IMR-90 (cell line): ENCODE measurements at regions not wholly inside any gene's neighbourhood (a gene's known extent, or its start where the extent isn't known, plus 50 kb on each side); places are given as distances from the start of the nearest gene placed in this dataset.

Source experiments
- ATAC-seq: fragments of 200-7000 bp; cut with Tn5 transposase; 2 replicates; pipeline ENCODE4 v1.9.1; 2020; ENCODE audit warnings: low read depth, mild to moderate bottlenecking, moderate library complexity
- BruUV-seq: library from RNA; stranded (reverse); fragments of 400-500 nt; replicated peaks from 2 replicates; lab custom pipeline; 2021; lab: Mats Ljungman, UMichigan
- CTCF ChIA-PET: fragments of 300-600 bp; formaldehyde crosslinking; extraction: SDS; loops from one replicate; lab custom pipeline; 2021; ENCODE audit warnings: antibody characterized with exemption; lab: Yijun Ruan, JAX
- POLR2A ChIA-PET: fragments of 300-600 bp; sonication (Branson Sonifier 250); formaldehyde crosslinking; loops from one replicate; lab custom pipeline; 2022; ENCODE audit warnings: antibody characterized with exemption; ENCODE audit not compliant: unreplicated experiment; lab: Charles Lee
- DNase-seq: peaks from one replicate; pipeline ENCODE4 v3.0.0; 2013
- H2AFZ ChIP-seq: replicated peaks from 2 replicates; pipeline ENCODE3; 2013; ENCODE audit warnings: low read length, mild to moderate bottlenecking; ENCODE audit not compliant: poor library complexity
- H2AK5ac ChIP-seq: 2 replicates; pipeline ENCODE4 v1.6.1; 2013; ENCODE audit warnings: low read depth, low read length, inconsistent platforms
- H2AK9ac ChIP-seq: replicated peaks from 2 replicates; pipeline ENCODE3; 2013; ENCODE audit warnings: mild to moderate bottlenecking, low read depth, low read length, moderate library complexity; ENCODE audit not compliant: poor library complexity
- H2BK120ac ChIP-seq: 2 replicates; pipeline ENCODE4 v1.6.1; 2013; ENCODE audit warnings: low read depth, low read length, inconsistent platforms
- H2BK15ac ChIP-seq: 3 replicates; pipeline ENCODE4 v1.6.1; 2013; ENCODE audit warnings: low read depth, low read length, inconsistent platforms
- H2BK20ac ChIP-seq: 2 replicates; pipeline ENCODE4 v1.6.1; 2013; ENCODE audit warnings: low read depth, mild to moderate bottlenecking, inconsistent platforms, low read length, moderate library complexity
- H2BK5ac ChIP-seq: 2 replicates; pipeline ENCODE4 v1.6.1; 2013; ENCODE audit warnings: mild to moderate bottlenecking, low read depth, low read length, inconsistent platforms; ENCODE audit not compliant: poor library complexity, severe bottlenecking
- H3K14ac ChIP-seq: replicated peaks from 2 replicates; pipeline ENCODE4 v1.6.1; 2013; ENCODE audit warnings: low read depth, low read length, inconsistent platforms
- H3K18ac ChIP-seq: 2 replicates; pipeline ENCODE4 v1.6.1; 2013; ENCODE audit warnings: low read depth, low read length, control low read depth
- H3K23ac ChIP-seq: 2 replicates; pipeline ENCODE4 v1.6.1; 2013; ENCODE audit warnings: low read depth, low read length, inconsistent platforms
- H3K27ac ChIP-seq: 2 replicates; pipeline ENCODE4 v1.5.1; 2013; ENCODE audit warnings: mild to moderate bottlenecking, control low read depth, low read length; ENCODE audit not compliant: insufficient read depth
- H3K27me3 ChIP-seq: 2 replicates; pipeline ENCODE4 v1.6.1; 2013; ENCODE audit warnings: low read length; ENCODE audit not compliant: control insufficient read depth, insufficient read depth
- H3K36me3 ChIP-seq: 2 replicates; pipeline ENCODE4 v1.6.1; 2013; ENCODE audit warnings: low read length, mixed read lengths; ENCODE audit not compliant: control insufficient read depth, insufficient read depth
- H3K4ac ChIP-seq: 2 replicates; pipeline ENCODE4 v1.6.1; 2013; ENCODE audit warnings: low read depth, low read length, inconsistent platforms
- H3K4me1 ChIP-seq: 2 replicates; pipeline ENCODE4 v1.6.1; 2013; ENCODE audit warnings: low read length, mixed read lengths; ENCODE audit not compliant: control insufficient read depth, insufficient read depth
- H3K4me2 ChIP-seq: 2 replicates; pipeline ENCODE4 v1.6.1; 2013; ENCODE audit warnings: low read depth, mild to moderate bottlenecking, control low read depth, low read length, moderate library complexity
- H3K4me3 ChIP-seq: 2 replicates; pipeline ENCODE4 v1.5.1; 2013; ENCODE audit warnings: low read depth, mild to moderate bottlenecking, control low read depth, low read length, moderate library complexity; ENCODE audit not compliant: insufficient read depth
- H3K56ac ChIP-seq: 2 replicates; pipeline ENCODE4 v1.6.1; 2013; ENCODE audit warnings: low read length, inconsistent platforms; ENCODE audit not compliant: insufficient read depth; ENCODE audit errors: extremely low read depth
- H3K79me1 ChIP-seq, 2 experiments: 2 replicates each; pipeline ENCODE4 v1.6.1; 2013; ENCODE audit warnings: low read length in 2 of 2, inconsistent platforms in 1 of 2, low read depth in 1 of 2
- H3K9ac ChIP-seq: 2 replicates; pipeline ENCODE4 v1.6.1; 2013; ENCODE audit warnings: low read depth, low read length, control low read depth
- H3K9me1 ChIP-seq: 2 replicates; pipeline ENCODE4 v1.6.1; 2013; ENCODE audit warnings: low read length, inconsistent platforms; ENCODE audit not compliant: insufficient read depth
- H3K9me3 ChIP-seq: 2 replicates; pipeline ENCODE4 v1.6.1; 2013; ENCODE audit warnings: low read length; ENCODE audit not compliant: control insufficient read depth, insufficient read depth
- H4K20me1 ChIP-seq: 2 replicates; pipeline ENCODE4 v1.6.1; 2013; ENCODE audit warnings: low read length, inconsistent platforms; ENCODE audit not compliant: insufficient read depth
- H4K5ac ChIP-seq: 2 replicates; pipeline ENCODE4 v1.6.1; 2013; ENCODE audit warnings: mild to moderate bottlenecking, low read depth, low read length, control low read depth
- H4K8ac ChIP-seq, 2 experiments: 2 replicates each; pipeline ENCODE4 v1.6.1; 2013; ENCODE audit warnings: low read depth in 2 of 2, low read length in 2 of 2, control low read depth in 1 of 2, inconsistent platforms in 1 of 2
- H4K91ac ChIP-seq: 2 replicates; pipeline ENCODE4 v1.6.1; 2013; ENCODE audit warnings: low read depth, low read length, inconsistent platforms; ENCODE audit not compliant: insufficient read depth
- BHLHE40 ChIP-seq: fragments of 150-350 bp; IDR thresholded peaks from 2 replicates; pipeline ENCODE4 v1.6.1; 2016; ENCODE audit warnings: mild to moderate bottlenecking, low read depth, low read length
- CEBPB ChIP-seq: IDR thresholded peaks from 2 replicates; pipeline ENCODE4 v1.6.1; 2012; ENCODE audit warnings: low read depth, low read length, improper control_type of control experiment
- CHD1 ChIP-seq: IDR thresholded peaks from 2 replicates; pipeline ENCODE4 v1.6.1; 2012; ENCODE audit warnings: low read depth, low read length, improper control_type of control experiment
- FOS ChIP-seq: fragments of 150-350 bp; IDR thresholded peaks from 2 replicates; pipeline ENCODE4 v1.6.1; 2016; ENCODE audit warnings: low read depth, low read length
- MAFK ChIP-seq: IDR thresholded peaks from 2 replicates; pipeline ENCODE4 v1.6.1; 2012; ENCODE audit warnings: low read depth, low read length, improper control_type of control experiment
- MAZ ChIP-seq: IDR thresholded peaks from 2 replicates; pipeline ENCODE4 v1.6.1; 2012; ENCODE audit warnings: low read depth, mild to moderate bottlenecking, low read length, improper control_type of control experiment, moderate library complexity, borderline replicate concordance
- MXI1 ChIP-seq: IDR thresholded peaks from 2 replicates; pipeline ENCODE4 v1.6.1; 2012; ENCODE audit warnings: low read depth, mild to moderate bottlenecking, low read length, moderate library complexity, borderline replicate concordance
- NFE2L2 ChIP-seq: fragments of 150-350 bp; IDR thresholded peaks from 2 replicates; pipeline ENCODE4 v1.6.1; 2016; ENCODE audit warnings: low read depth, mild to moderate bottlenecking, low read length
- POLR2A ChIP-seq: IDR thresholded peaks from 2 replicates; pipeline ENCODE4 v1.6.1; 2012; ENCODE audit warnings: mild to moderate bottlenecking, low read depth, low read length
- RAD21 ChIP-seq: IDR thresholded peaks from 2 replicates; pipeline ENCODE4 v1.6.1; 2012; ENCODE audit warnings: low read length, improper control_type of control experiment
- RCOR1 ChIP-seq: IDR thresholded peaks from 2 replicates; pipeline ENCODE4 v1.6.1; 2012; ENCODE audit warnings: mild to moderate bottlenecking, low read length, improper control_type of control experiment; ENCODE audit not compliant: insufficient replicate concordance
- RFX5 ChIP-seq: IDR thresholded peaks from 2 replicates; pipeline ENCODE4 v1.8.0; 2012; ENCODE audit warnings: low read depth, mild to moderate bottlenecking, low read length, moderate library complexity
- SMC3 ChIP-seq: fragments of 150-350 bp; IDR thresholded peaks from 2 replicates; pipeline ENCODE4 v1.6.1; 2016; ENCODE audit warnings: low read depth, mild to moderate bottlenecking, antibody characterized with exemption, low read length, moderate library complexity
- WGBS, 2 experiments: methylation state at CpG; one replicate each; pipeline versions ENCODE4 v1.1.5 to v1.1.7; 2013; ENCODE audit warnings: missing lambda C conversion rate in 2 of 2; ENCODE audit not compliant: insufficient read length in 1 of 2; ENCODE audit errors: extremely low coverage in 2 of 2; 5-methylcytosine and 5-hydroxymethylcytosine counted together
- dilution Hi-C: fragments of 300-500 bp; cut with HindIII; formaldehyde crosslinking; loops from one replicate; pipeline ENCODE4 v1.14.3; 2018; ENCODE audit warnings: low sequenced_read_pairs; ENCODE audit not compliant: unreplicated experiment
- in situ Hi-C: fragments of 300-500 bp; cut with MboI; formaldehyde crosslinking; loops from 3 replicates; pipeline ENCODE4 v1.14.3; 2019; ENCODE audit warnings: low sequenced_read_pairs, inconsistent platforms, mixed read lengths
- intact Hi-C: fragments of 100-400 bp; cut with micrococcal nuclease; formaldehyde crosslinking; loops from 2 replicates; pipeline ENCODE4 v1.10.0; 2022
- TF ChIP-seq, protein P1 (sequence below): fragments of 150-350 bp; IDR thresholded peaks from 2 replicates; pipeline ENCODE4 v1.6.1; 2017; ENCODE audit warnings: mild to moderate bottlenecking, antibody characterized with exemption, low read length, low read depth
- TF ChIP-seq, protein P2 (sequence below): conservative IDR thresholded peaks from 2 replicates; pipeline ENCODE4 v1.5.1; 2012; ENCODE audit warnings: mild to moderate bottlenecking, low read depth, low read length, improper control_type of control experiment
- TF ChIP-seq, protein P3 (sequence below): fragments of 150-350 bp; IDR thresholded peaks from 2 replicates; pipeline ENCODE4 v1.6.1; 2016; ENCODE audit warnings: low read depth, mild to moderate bottlenecking, low read length, moderate library complexity, borderline replicate concordance

DNA sequence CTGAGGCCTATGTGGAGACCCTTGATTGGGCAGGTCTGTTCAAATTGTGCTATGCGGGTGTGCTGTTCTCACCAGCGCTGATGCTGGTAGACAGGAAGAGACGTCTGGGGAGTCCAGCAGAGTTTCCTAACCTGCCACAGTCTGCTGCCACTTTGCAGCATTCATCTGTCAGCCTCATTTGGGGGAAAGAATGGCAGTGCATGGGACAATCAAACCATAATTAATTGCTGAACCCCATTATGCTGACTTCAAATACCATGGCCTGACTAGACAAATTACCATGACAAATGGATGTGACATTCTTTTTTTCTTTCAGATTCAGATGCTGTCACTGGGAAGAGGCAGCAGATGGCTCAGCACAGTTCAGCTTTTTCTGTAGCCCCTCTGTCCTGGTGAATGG lies 171.4 kb upstream of the SYNDIG1 start:
- Histone ChIP-seq H3K14ac (no peak overlapping the region), H3K4me2 (no peak overlapping the region), H2BK20ac (no peak overlapping the region), H3K56ac (no peak overlapping the region), H2BK15ac (no peak overlapping the region), H3K9me1 (no peaks in the 10 kb centered on the region), H2BK5ac (no peak overlapping the region), H3K27ac (no peak overlapping the region), H3K27me3 (no peaks in the 10 kb centered on the region), H3K9ac (no peak overlapping the region), H3K4ac (no peak overlapping the region), H3K36me3 (no peaks in the 10 kb centered on the region), H3K9me3 (no peaks in the 10 kb centered on the region), H2BK120ac (no peak overlapping the region), H3K4me1 (no peaks in the 10 kb centered on the region), H2AK5ac (no peak overlapping the region), H3K79me1 (no peaks in the 10 kb centered on the region), H4K8ac (no peak overlapping the region), H2AFZ (no peak overlapping the region), H4K5ac (no peak overlapping the region), H2AK9ac (no peak overlapping the region), H4K20me1 (no peaks in the 10 kb centered on the region), H3K18ac (no peak overlapping the region), H4K91ac (no peak overlapping the region), H3K4me3 (no peak overlapping the region), H3K23ac (no peak overlapping the region)
- ChIA-PET CTCF (no interaction called here), POLR2A (no interaction called here)
- in situ Hi-C loops, result no loop called here
- BruUV-seq, result no TSS peak
- ATAC-seq (no peak), DNase-seq (no peak)
- TF ChIP-seq MXI1, result no peak
- TF ChIP-seq, protein P1, sequence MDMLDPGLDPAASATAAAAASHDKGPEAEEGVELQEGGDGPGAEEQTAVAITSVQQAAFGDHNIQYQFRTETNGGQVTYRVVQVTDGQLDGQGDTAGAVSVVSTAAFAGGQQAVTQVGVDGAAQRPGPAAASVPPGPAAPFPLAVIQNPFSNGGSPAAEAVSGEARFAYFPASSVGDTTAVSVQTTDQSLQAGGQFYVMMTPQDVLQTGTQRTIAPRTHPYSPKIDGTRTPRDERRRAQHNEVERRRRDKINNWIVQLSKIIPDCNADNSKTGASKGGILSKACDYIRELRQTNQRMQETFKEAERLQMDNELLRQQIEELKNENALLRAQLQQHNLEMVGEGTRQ, result no peak
- TF ChIP-seq SMC3, result no peak
- no peak for TF ChIP-seq RFX5
- no peak for TF ChIP-seq FOS
- TF ChIP-seq, protein P2, sequence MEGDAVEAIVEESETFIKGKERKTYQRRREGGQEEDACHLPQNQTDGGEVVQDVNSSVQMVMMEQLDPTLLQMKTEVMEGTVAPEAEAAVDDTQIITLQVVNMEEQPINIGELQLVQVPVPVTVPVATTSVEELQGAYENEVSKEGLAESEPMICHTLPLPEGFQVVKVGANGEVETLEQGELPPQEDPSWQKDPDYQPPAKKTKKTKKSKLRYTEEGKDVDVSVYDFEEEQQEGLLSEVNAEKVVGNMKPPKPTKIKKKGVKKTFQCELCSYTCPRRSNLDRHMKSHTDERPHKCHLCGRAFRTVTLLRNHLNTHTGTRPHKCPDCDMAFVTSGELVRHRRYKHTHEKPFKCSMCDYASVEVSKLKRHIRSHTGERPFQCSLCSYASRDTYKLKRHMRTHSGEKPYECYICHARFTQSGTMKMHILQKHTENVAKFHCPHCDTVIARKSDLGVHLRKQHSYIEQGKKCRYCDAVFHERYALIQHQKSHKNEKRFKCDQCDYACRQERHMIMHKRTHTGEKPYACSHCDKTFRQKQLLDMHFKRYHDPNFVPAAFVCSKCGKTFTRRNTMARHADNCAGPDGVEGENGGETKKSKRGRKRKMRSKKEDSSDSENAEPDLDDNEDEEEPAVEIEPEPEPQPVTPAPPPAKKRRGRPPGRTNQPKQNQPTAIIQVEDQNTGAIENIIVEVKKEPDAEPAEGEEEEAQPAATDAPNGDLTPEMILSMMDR, result no peak
- TF ChIP-seq, protein P3, sequence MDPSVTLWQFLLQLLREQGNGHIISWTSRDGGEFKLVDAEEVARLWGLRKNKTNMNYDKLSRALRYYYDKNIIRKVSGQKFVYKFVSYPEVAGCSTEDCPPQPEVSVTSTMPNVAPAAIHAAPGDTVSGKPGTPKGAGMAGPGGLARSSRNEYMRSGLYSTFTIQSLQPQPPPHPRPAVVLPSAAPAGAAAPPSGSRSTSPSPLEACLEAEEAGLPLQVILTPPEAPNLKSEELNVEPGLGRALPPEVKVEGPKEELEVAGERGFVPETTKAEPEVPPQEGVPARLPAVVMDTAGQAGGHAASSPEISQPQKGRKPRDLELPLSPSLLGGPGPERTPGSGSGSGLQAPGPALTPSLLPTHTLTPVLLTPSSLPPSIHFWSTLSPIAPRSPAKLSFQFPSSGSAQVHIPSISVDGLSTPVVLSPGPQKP, result no peak
- TF ChIP-seq RCOR1, result no peak
- TF ChIP-seq POLR2A, result no peak
- TF ChIP-seq MAZ, result no peak
- TF ChIP-seq RAD21, result no peak
- TF ChIP-seq CEBPB, result no peak
- no peak for TF ChIP-seq BHLHE40
- TF ChIP-seq CHD1, result no peak
- TF ChIP-seq NFE2L2, result no peak
- TF ChIP-seq MAFK, result no peak
- WGBS, 2 experiments, result no CpG with 5 or more reads among the region's 3 CpGs
- dilution Hi-C loops, result no loop called here
- intact Hi-C loops, result no loop called here
